ENCODE measurements at regions not wholly inside any gene's neighbourhood (a gene's known extent, or its start where the extent isn't known, plus 50 kb on each side); places are given as distances from the start of the nearest gene placed in this dataset.

DNA sequence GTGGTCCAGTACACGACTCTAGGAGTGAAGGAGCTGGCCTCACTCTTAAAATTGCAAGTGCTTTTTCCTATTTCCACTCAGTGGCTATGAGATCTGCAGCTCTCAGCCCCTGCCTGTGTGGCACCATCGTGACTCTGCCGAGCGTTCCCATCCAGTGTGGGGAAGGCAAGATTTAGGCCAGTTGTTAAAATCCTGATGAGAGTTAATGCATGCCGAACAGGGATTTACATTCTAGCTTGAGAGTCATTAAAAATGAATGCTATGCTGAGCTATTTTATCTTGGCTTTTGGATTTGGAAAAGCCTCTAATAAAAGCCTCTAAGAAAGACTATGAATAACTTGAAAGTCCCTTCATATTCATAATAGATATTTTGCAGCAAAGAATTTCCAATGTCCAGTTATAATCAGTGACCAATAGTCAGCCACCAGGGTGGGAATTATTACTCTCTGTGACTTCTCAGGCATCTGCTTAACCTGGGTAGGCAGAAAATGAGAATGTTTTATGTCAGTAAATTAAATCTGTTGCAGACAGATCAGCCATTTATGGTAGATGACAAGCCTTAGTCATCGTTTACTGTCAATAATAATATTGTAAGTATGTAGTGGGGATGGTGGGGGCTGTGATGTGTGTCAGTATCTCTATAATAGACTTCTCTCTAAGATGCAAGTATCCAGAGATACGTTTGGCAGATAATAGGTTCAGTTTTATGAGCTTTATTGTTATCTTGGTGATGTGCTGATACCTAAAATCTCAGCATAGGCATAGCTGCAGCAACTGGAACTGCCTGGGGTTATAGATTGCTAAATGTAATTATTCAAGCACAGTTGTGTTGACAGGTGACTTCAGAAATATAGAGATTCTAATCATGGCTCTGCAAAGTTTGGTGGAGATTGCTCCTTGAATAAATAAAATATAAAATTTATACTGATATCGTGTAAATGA is 207.8 kb downstream of the SOCS6 start:
- TF ChIP-seq EZH2 (optimal IDR thresholded peaks at IDR 0.05; ENCODE audit: low read depth, low read length) (no peak), EZH2phosphoT487 (IDR thresholded peaks at IDR 0.05; ENCODE audit: low read length) (no peak)
- TF ChIP-seq, protein P1, sequence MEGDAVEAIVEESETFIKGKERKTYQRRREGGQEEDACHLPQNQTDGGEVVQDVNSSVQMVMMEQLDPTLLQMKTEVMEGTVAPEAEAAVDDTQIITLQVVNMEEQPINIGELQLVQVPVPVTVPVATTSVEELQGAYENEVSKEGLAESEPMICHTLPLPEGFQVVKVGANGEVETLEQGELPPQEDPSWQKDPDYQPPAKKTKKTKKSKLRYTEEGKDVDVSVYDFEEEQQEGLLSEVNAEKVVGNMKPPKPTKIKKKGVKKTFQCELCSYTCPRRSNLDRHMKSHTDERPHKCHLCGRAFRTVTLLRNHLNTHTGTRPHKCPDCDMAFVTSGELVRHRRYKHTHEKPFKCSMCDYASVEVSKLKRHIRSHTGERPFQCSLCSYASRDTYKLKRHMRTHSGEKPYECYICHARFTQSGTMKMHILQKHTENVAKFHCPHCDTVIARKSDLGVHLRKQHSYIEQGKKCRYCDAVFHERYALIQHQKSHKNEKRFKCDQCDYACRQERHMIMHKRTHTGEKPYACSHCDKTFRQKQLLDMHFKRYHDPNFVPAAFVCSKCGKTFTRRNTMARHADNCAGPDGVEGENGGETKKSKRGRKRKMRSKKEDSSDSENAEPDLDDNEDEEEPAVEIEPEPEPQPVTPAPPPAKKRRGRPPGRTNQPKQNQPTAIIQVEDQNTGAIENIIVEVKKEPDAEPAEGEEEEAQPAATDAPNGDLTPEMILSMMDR (IDR thresholded peaks at IDR 0.05; ENCODE audit: low read length) = no peak
